Heart left ventricle (tissue), 16 donors: ENCODE measurements at regions not wholly inside any gene's neighbourhood (a gene's known extent, or its start where the extent isn't known, plus 50 kb on each side); places are given as distances from the start of the nearest gene placed in this dataset.

Experiments used
- ATAC-seq, 4 donors: fragments of 200-7000 bp; cut with Tn5 transposase; one replicate each; pipeline ENCODE4 v1.9.1; 2020 to 2022; ENCODE audit warnings: moderate library complexity in 4 of 4, mild to moderate bottlenecking in 3 of 4, moderate number of reproducible peaks in 1 of 4
- DNase-seq, 5 donors: peaks; one replicate each; pipeline ENCODE4 v3.0.0-alpha.2; 2020
- H3K27ac ChIP-seq, 12 donors: fragments of 200-600 bp; sonication (generic) in 4 of 12; one replicate each; pipeline versions ENCODE4 v1.5.0 to v1.8.0; 2016 to 2022; ENCODE audit warnings: mild to moderate bottlenecking in 2 of 12
- H3K27me3 ChIP-seq, 9 donors: fragments of 200-600 bp; sonication (generic) in 2 of 9; one replicate each; pipeline versions ENCODE4 v1.5.1 to v1.8.0; 2016 to 2022; ENCODE audit warnings: mild to moderate bottlenecking in 3 of 9
- H3K36me3 ChIP-seq, 9 donors: fragments of 200-600 bp; sonication (generic) in 2 of 9; one replicate each; pipeline versions ENCODE4 v1.5.0 to v1.8.0; 2018 to 2022; ENCODE audit warnings: mild to moderate bottlenecking in 2 of 9
- H3K4me1 ChIP-seq, 12 donors: fragments of 200-600 bp; sonication (generic) in 4 of 12; one replicate each; pipeline versions ENCODE4 v1.5.0 to v1.8.0; 2016 to 2022; ENCODE audit warnings: mild to moderate bottlenecking in 3 of 12
- H3K4me3 ChIP-seq, 12 donors: fragments of 200-600 bp; sonication (generic) in 4 of 12; one replicate each; pipeline versions ENCODE4 v1.5.0 to v1.8.0; 2017 to 2022; ENCODE audit warnings: mild to moderate bottlenecking in 9 of 12, moderate library complexity in 4 of 12
- H3K9me3 ChIP-seq, 12 donors: fragments of 200-600 bp; sonication (generic) in 4 of 12; one replicate each; pipeline versions ENCODE4 v1.5.0 to v1.8.0; 2016 to 2022; ENCODE audit warnings: mild to moderate bottlenecking in 1 of 12
- POLR2A ChIP-seq, 2 donors: fragments of 450-650 bp; IDR thresholded peaks; one replicate each; pipeline ENCODE4 v1.6.1; 2017; ENCODE audit warnings: antibody characterized with exemption in 2 of 2, mild to moderate bottlenecking in 2 of 2, moderate library complexity in 2 of 2
- whole genome bisulfite sequencing, 4 donors: extraction: QIAGEN DNeasy Blood & Tissue Kit in 2 of 4; methylation state at CpG; one replicate each; pipeline versions ENCODE4 v1.1.5 to v1.1.7; 2013 to 2018; 5-methylcytosine and 5-hydroxymethylcytosine counted together
- intact Hi-C, 10 donors: fragments of 100-400 bp; cut with DNase I; formaldehyde crosslinking; loops; one replicate each; pipeline versions ENCODE4 v1.11.1 to v1.14.2; 2022
- TF ChIP-seq, protein P1 (sequence below), 12 donors: fragments of 200-600 bp; sonication (generic) in 4 of 12; IDR thresholded peaks; one replicate each; pipeline versions ENCODE4 v1.5.0 to v1.8.0; 2018 to 2022; ENCODE audit warnings: antibody characterized with exemption in 12 of 12, mild to moderate bottlenecking in 5 of 12
- donor health status: ischemic (EF 13 %, LVEDD 7.1; RV severe dilation, severe dysfunction).
- donor health status: healthy with polysubstance abuse.
- donor health status: DM: no; HTN: yes; CAD: no.
- donor health status: DM: no; HTN: no; CAD: no.
- donor health status: ischemic (EF 25% LVEDD 6.9; RV normal size, moderate dysfunction).
- donor health status: ischemic (EF 25% LVEDD 5.7; RV mildly dilated, moderate dysfunction).
- donor health status: healthy.
- donor health status: DM: yes; HTN: yes; CAD: no.
- donor health status: ischemic (EF 35%, LVEDD 5.7; RV mildly dilated, moderate dysfunction).
- donor health status: nonischemic (EF 11% LVEDD 7.7; RV severe dilation, severe dysfunction).
- donor health status: DM: yes; HTN: yes; CAD: no.
- donor health status: PGD.
- donor health status: ischemic (EF 29% LVEDD 5.4; RV normal size, mild dysfunction).
- donor health status: nonischemic (EF 23%, LVEDD 6.1; RV moderate dilation, normal function).

- no peak for TF ChIP-seq POLR2A (IDR thresholded peaks at IDR 0.05)
- TF ChIP-seq, protein P1, sequence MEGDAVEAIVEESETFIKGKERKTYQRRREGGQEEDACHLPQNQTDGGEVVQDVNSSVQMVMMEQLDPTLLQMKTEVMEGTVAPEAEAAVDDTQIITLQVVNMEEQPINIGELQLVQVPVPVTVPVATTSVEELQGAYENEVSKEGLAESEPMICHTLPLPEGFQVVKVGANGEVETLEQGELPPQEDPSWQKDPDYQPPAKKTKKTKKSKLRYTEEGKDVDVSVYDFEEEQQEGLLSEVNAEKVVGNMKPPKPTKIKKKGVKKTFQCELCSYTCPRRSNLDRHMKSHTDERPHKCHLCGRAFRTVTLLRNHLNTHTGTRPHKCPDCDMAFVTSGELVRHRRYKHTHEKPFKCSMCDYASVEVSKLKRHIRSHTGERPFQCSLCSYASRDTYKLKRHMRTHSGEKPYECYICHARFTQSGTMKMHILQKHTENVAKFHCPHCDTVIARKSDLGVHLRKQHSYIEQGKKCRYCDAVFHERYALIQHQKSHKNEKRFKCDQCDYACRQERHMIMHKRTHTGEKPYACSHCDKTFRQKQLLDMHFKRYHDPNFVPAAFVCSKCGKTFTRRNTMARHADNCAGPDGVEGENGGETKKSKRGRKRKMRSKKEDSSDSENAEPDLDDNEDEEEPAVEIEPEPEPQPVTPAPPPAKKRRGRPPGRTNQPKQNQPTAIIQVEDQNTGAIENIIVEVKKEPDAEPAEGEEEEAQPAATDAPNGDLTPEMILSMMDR (IDR thresholded peaks at IDR 0.05) = no peak
- H3K9me3 ChIP-seq = peaks cover 0 to 4% (median 0%) of the 10 kb centered on the region in 12 donors
- intact Hi-C loops = no loop called here
- H3K27ac ChIP-seq = peak overlapping the region in 11 of 12 donors; percentile 13 to 71 (median 58)
- no peaks in the 10 kb centered on the region for H3K27me3 ChIP-seq
- ATAC-seq (peak in 3 of 4 donors; percentile 28 to 54 (median 46)), DNase-seq (no peak)
- peaks cover 0 to 29% (median 16%) of the 10 kb centered on the region in 12 donors for H3K4me1 ChIP-seq
- H3K4me3 ChIP-seq = peak overlapping the region in 2 of 12 donors; percentile 1 to 42
- WGBS, 4 donors = 51 to 67% (median 59%) methylated on average over 11 of the region's 11 CpGs
- no peaks in the 10 kb centered on the region for H3K36me3 ChIP-seq
These were observed 268.4 kb upstream of the NPVF start for GRCh38 chr7:25496476-25497368.

DNA sequence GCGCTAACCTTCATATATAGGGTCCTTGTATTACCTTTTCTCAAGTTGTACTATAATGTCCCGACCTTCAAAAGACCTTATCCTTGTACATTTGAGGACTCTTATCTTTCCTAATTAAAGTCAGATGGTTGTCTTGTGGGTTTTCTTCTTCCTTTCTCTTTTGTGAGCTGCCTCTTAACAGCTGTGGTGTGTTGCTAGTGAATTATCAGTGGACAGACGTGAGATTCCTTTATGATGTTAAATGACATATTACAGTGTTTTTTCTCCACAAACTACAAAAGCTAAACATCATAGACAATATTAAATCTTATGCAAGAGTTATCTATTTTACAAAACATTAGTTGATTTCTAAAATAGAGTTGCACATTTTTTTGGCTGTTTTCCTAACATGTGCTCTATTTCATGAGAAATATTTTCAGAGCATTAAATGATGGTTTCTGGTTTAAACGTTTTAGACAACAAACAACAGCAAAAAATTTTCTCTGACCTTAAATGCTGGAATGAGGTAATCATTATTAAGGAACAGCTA lies 272.2 kb upstream of the NPVF start:
- peaks cover 0 to 21% (median 11%) of the 10 kb centered on the region in 12 donors for H3K4me1 ChIP-seq
- peaks cover 0 to 4% (median 0%) of the 10 kb centered on the region in 12 donors for H3K9me3 ChIP-seq
- H3K27me3 ChIP-seq = no peaks in the 10 kb centered on the region
- no peak overlapping the region for H3K27ac ChIP-seq
- H3K4me3 ChIP-seq = no peak overlapping the region
- intact Hi-C loops = no loop called here
- ATAC-seq (no peak), DNase-seq (no peak)
- WGBS, 4 donors = 56 to 67% (median 64%) methylated on average over 4 of the region's 4 CpGs
- TF ChIP-seq, protein P1 (IDR thresholded peaks at IDR 0.05) = no peak
- TF ChIP-seq POLR2A (IDR thresholded peaks at IDR 0.05) = no peak
- H3K36me3 ChIP-seq = no peaks in the 10 kb centered on the region

DNA sequence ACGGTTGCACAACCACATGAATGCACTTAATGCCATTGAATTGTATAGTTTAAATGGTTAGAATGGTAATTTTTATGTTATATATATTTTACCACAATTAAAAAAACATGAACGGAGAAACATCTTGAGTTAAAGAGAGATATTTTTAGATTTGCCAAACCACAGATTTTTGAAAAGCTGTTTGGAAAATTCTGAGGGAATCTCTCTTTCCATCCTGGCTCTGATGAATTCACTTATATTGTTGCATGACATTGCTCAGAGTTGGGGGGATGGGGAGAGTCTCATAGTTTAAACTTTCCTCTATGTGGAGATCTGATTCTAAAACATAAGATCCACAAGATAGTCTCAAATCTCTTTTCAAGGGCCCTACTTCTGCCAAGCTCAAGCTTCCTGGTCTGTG lies 275.0 kb upstream of the NPVF start:
- no peak overlapping the region for H3K4me3 ChIP-seq
- ATAC-seq = no peak
- no peaks in the 10 kb centered on the region for H3K4me1 ChIP-seq
- intact Hi-C loops = no loop called here
- DNase-seq = no peak
- no peak overlapping the region for H3K27ac ChIP-seq
- WGBS, 4 donors = 78 to 84% (median 79%) methylated on average over 2 of the region's 2 CpGs
- H3K36me3 ChIP-seq = no peaks in the 10 kb centered on the region
- H3K27me3 ChIP-seq = no peaks in the 10 kb centered on the region
- no peaks in the 10 kb centered on the region for H3K9me3 ChIP-seq
- TF ChIP-seq, protein P1 (IDR thresholded peaks at IDR 0.05) = no peak
- no peak for TF ChIP-seq POLR2A (IDR thresholded peaks at IDR 0.05)

GRCh38 chr7:25512061-25512687 lies 283.9 kb upstream of the NPVF start:
- Histone ChIP-seq H3K4me1 (no peaks in the 10 kb centered on the region), H3K27me3 (no peaks in the 10 kb centered on the region), H3K9me3 (peaks cover 0 to 13% (median 0%) of the 10 kb centered on the region in 12 donors), H3K36me3 (no peaks in the 10 kb centered on the region), H3K4me3 (no peak overlapping the region), H3K27ac (no peak overlapping the region)
- WGBS, 4 donors = 76 to 85% (median 82%) methylated on average over 5 of the region's 5 CpGs
- no peak for ATAC-seq
- DNase-seq = no peak
- intact Hi-C loops = loop anchor here in 1 of 10 donors (10.0 kb wide), 1 partner anchor 57 kb away; no protein-coding TSS in a partner anchor
- TF ChIP-seq POLR2A (IDR thresholded peaks at IDR 0.05) = no peak
- TF ChIP-seq, protein P1 (IDR thresholded peaks at IDR 0.05) = no peak
